ENCODE measurements at regions not wholly inside any gene's neighbourhood (a gene's known extent, or its start where the extent isn't known, plus 50 kb on each side); places are given as distances from the start of the nearest gene placed in this dataset.
A peak's percentile ranks its signal among the peaks of the same experiment; 100 is the strongest.

GRCh38 chr7:19470031-19470430, 238.8 kb downstream of the POLR1F start:
- in situ Hi-C loops (cut with HindIII; ENCODE audit: low pct_ligation_motif_present, low pct_unique_long_range_greater_than_20kb, low sequenced_read_pairs) = no loop called here
- no peak for DNase-seq

GRCh38 chr7:19465861-19466260, 243.0 kb downstream of the POLR1F start:
- no peak for DNase-seq
- in situ Hi-C loops (cut with HindIII; ENCODE audit: low pct_ligation_motif_present, low pct_unique_long_range_greater_than_20kb, low sequenced_read_pairs) = no loop called here

GRCh38 chr7:19464751-19465150, 244.1 kb downstream of the POLR1F start:
- in situ Hi-C loops (cut with HindIII; ENCODE audit: low pct_ligation_motif_present, low pct_unique_long_range_greater_than_20kb, low sequenced_read_pairs) = no loop called here
- no peak for DNase-seq

- no peak for DNase-seq
- in situ Hi-C loops (cut with HindIII; ENCODE audit: low pct_ligation_motif_present, low pct_unique_long_range_greater_than_20kb, low sequenced_read_pairs) = no loop called here
Observed at GRCh38 chr7:19464241-19464640, 244.6 kb downstream of the POLR1F start.

GRCh38 chr7:19463581-19463980, 245.3 kb downstream of the POLR1F start:
- in situ Hi-C loops (cut with HindIII; ENCODE audit: low pct_ligation_motif_present, low pct_unique_long_range_greater_than_20kb, low sequenced_read_pairs) = no loop called here
- no peak for DNase-seq

- in situ Hi-C loops (cut with HindIII; ENCODE audit: low pct_ligation_motif_present, low pct_unique_long_range_greater_than_20kb, low sequenced_read_pairs) = no loop called here
- no peak for DNase-seq
Observed at GRCh38 chr7:19455623-19456022, 253.2 kb downstream of the POLR1F start.

- no peak for DNase-seq
- in situ Hi-C loops (cut with HindIII; ENCODE audit: low pct_ligation_motif_present, low pct_unique_long_range_greater_than_20kb, low sequenced_read_pairs) = no loop called here
Observed at GRCh38 chr7:19448091-19448490, 260.7 kb downstream of the POLR1F start.

- DNase-seq = peak; percentile 58
- in situ Hi-C loops (cut with HindIII; ENCODE audit: low pct_ligation_motif_present, low pct_unique_long_range_greater_than_20kb, low sequenced_read_pairs) = no loop called here
Observed at GRCh38 chr7:19442016-19442785, 266.6 kb downstream of the POLR1F start.

- in situ Hi-C loops (cut with HindIII; ENCODE audit: low pct_ligation_motif_present, low pct_unique_long_range_greater_than_20kb, low sequenced_read_pairs) = no loop called here
- no peak for DNase-seq
Observed at GRCh38 chr7:19439517-19439916, 269.3 kb downstream of the POLR1F start.

GRCh38 chr7:19437446-19437845, 271.4 kb downstream of the POLR1F start:
- DNase-seq = no peak
- in situ Hi-C loops (cut with HindIII; ENCODE audit: low pct_ligation_motif_present, low pct_unique_long_range_greater_than_20kb, low sequenced_read_pairs) = no loop called here

- DNase-seq = no peak
- in situ Hi-C loops (cut with HindIII; ENCODE audit: low pct_ligation_motif_present, low pct_unique_long_range_greater_than_20kb, low sequenced_read_pairs) = no loop called here
Observed at GRCh38 chr7:19427944-19428343, 280.9 kb downstream of the POLR1F start.

GRCh38 chr7:19421861-19422260, 276.6 kb upstream of the FERD3L start:
- DNase-seq = no peak
- in situ Hi-C loops (cut with HindIII; ENCODE audit: low pct_ligation_motif_present, low pct_unique_long_range_greater_than_20kb, low sequenced_read_pairs) = no loop called here

- no peak for DNase-seq
- in situ Hi-C loops (cut with HindIII; ENCODE audit: low pct_ligation_motif_present, low pct_unique_long_range_greater_than_20kb, low sequenced_read_pairs) = no loop called here
Observed at GRCh38 chr7:19417231-19417630, 272.0 kb upstream of the FERD3L start.

GRCh38 chr7:19415123-19415522, 269.9 kb upstream of the FERD3L start:
- in situ Hi-C loops (cut with HindIII; ENCODE audit: low pct_ligation_motif_present, low pct_unique_long_range_greater_than_20kb, low sequenced_read_pairs) = no loop called here
- no peak for DNase-seq

- in situ Hi-C loops (cut with HindIII; ENCODE audit: low pct_ligation_motif_present, low pct_unique_long_range_greater_than_20kb, low sequenced_read_pairs) = no loop called here
Observed at GRCh38 chr7:19413443-19413965, 268.3 kb upstream of the FERD3L start.

GRCh38 chr7:19410691-19411090, 265.5 kb upstream of the FERD3L start:
- no peak for DNase-seq
- in situ Hi-C loops (cut with HindIII; ENCODE audit: low pct_ligation_motif_present, low pct_unique_long_range_greater_than_20kb, low sequenced_read_pairs) = no loop called here

More at GRCh38 chr7:19413443-19413965, 268.3 kb upstream of the FERD3L start:
- no peak for DNase-seq

- no peak for DNase-seq
- in situ Hi-C loops (cut with HindIII; ENCODE audit: low pct_ligation_motif_present, low pct_unique_long_range_greater_than_20kb, low sequenced_read_pairs) = no loop called here
Observed at GRCh38 chr7:19410106-19410505, 264.9 kb upstream of the FERD3L start.

- in situ Hi-C loops (cut with HindIII; ENCODE audit: low pct_ligation_motif_present, low pct_unique_long_range_greater_than_20kb, low sequenced_read_pairs) = no loop called here
- no peak for DNase-seq
Observed at GRCh38 chr7:19408706-19409220, 263.5 kb upstream of the FERD3L start.

- in situ Hi-C loops (cut with HindIII; ENCODE audit: low pct_ligation_motif_present, low pct_unique_long_range_greater_than_20kb, low sequenced_read_pairs) = no loop called here
- DNase-seq = no peak
Observed at GRCh38 chr7:19407270-19407669, 262.0 kb upstream of the FERD3L start.

- in situ Hi-C loops (cut with HindIII; ENCODE audit: low pct_ligation_motif_present, low pct_unique_long_range_greater_than_20kb, low sequenced_read_pairs) = no loop called here
- DNase-seq = peak; percentile 11
Observed at GRCh38 chr7:19405541-19405940, 260.3 kb upstream of the FERD3L start.
